GM23338 (cell line): ENCODE measurements at regions not wholly inside any gene's neighbourhood (a gene's known extent, or its start where the extent isn't known, plus 50 kb on each side); places are given as distances from the start of the nearest gene placed in this dataset.

Source experiments
- ATAC-seq: fragments of 200-7000 bp; cut with Tn5 transposase; 3 replicates; pipeline ENCODE4 v1.9.1; 2020
- DNase-seq: peaks from one replicate; pipeline ENCODE4 v3.0.0-alpha.2; 2015; ENCODE audit warnings: low spot score
- H2AFZ ChIP-seq: fragments of 200-600 bp; sonication (generic); 2 replicates; pipeline ENCODE4 v1.8.0; 2016; ENCODE audit warnings: antibody characterized with exemption, mild to moderate bottlenecking, moderate library complexity
- H3F3A ChIP-seq: fragments of 200-600 bp; sonication (generic); replicated peaks from 2 replicates; pipeline ENCODE4 v1.8.0; 2017; ENCODE audit warnings: antibody characterized with exemption, mixed run types, low read depth
- H3K27ac ChIP-seq: fragments of 200-600 bp; sonication (generic); 2 replicates; pipeline ENCODE4 v1.6.1; 2016; ENCODE audit warnings: low read depth
- H3K27me3 ChIP-seq: fragments of 200-600 bp; sonication (generic); 2 replicates; pipeline ENCODE4 v1.8.0; 2016; ENCODE audit warnings: mild to moderate bottlenecking, mixed run types, moderate library complexity; ENCODE audit not compliant: insufficient read depth
- H3K36me3 ChIP-seq: fragments of 200-600 bp; sonication (generic); 2 replicates; pipeline ENCODE4 v1.8.0; 2016; ENCODE audit warnings: mild to moderate bottlenecking; ENCODE audit not compliant: insufficient read depth
- H3K4me1 ChIP-seq: fragments of 200-600 bp; sonication (generic); 2 replicates; pipeline ENCODE4 v1.8.0; 2016; ENCODE audit warnings: mild to moderate bottlenecking, moderate library complexity; ENCODE audit not compliant: insufficient read depth
- H3K4me2 ChIP-seq: fragments of 200-600 bp; sonication (generic); 2 replicates; pipeline ENCODE4 v1.7.1; 2017; ENCODE audit warnings: mixed run types
- H3K4me3 ChIP-seq: fragments of 200-600 bp; sonication (generic); 2 replicates; pipeline ENCODE4 v1.6.1; 2016; ENCODE audit warnings: mixed run types
- H3K79me2 ChIP-seq: fragments of 200-600 bp; sonication (generic); replicated peaks from 2 replicates; pipeline ENCODE4 v1.8.0; 2017; ENCODE audit warnings: mild to moderate bottlenecking; ENCODE audit not compliant: insufficient read depth
- H3K9me2 ChIP-seq: fragments of 200-600 bp; sonication (generic); 2 replicates; pipeline ENCODE4 v1.8.0; 2017; ENCODE audit not compliant: insufficient read depth
- H4K20me1 ChIP-seq: fragments of 200-600 bp; sonication (generic); replicated peaks from 2 replicates; pipeline ENCODE4 v1.8.0; 2017; ENCODE audit warnings: mild to moderate bottlenecking; ENCODE audit not compliant: insufficient read depth
- H3K27ac Mint-ChIP-seq: 2 replicates; pipeline ENCODE4 v1.8.0; 2020; ENCODE audit warnings: inconsistent platforms, mild to moderate bottlenecking, moderate library complexity, mixed read lengths
- H3K27me3 Mint-ChIP-seq: 3 replicates; pipeline ENCODE4 v1.8.0; 2022; ENCODE audit warnings: low read depth, mild to moderate bottlenecking, moderate library complexity, mixed read lengths, inconsistent platforms; ENCODE audit not compliant: insufficient read depth, poor library complexity
- H3K36me3 Mint-ChIP-seq: 3 replicates; pipeline ENCODE4 v1.8.0; 2021; ENCODE audit warnings: low read depth, mild to moderate bottlenecking, inconsistent platforms, moderate library complexity, mixed read lengths
- H3K4me1 Mint-ChIP-seq: 3 replicates; pipeline ENCODE4 v1.8.0; 2020; ENCODE audit warnings: mild to moderate bottlenecking, inconsistent platforms, mixed read lengths
- H3K4me3 Mint-ChIP-seq: 3 replicates; pipeline ENCODE4 v1.8.0; 2021; ENCODE audit warnings: moderate library complexity, mild to moderate bottlenecking, inconsistent platforms, mixed read lengths
- H3K9me3 Mint-ChIP-seq: 3 replicates; pipeline ENCODE4 v1.8.0; 2020; ENCODE audit warnings: moderate library complexity, mild to moderate bottlenecking, inconsistent platforms, mixed read lengths
- CREB1 ChIP-seq: fragments of 250-450 bp; sonication (Bioruptor Pico); IDR thresholded peaks from 2 replicates; pipeline ENCODE4 v1.5.0; 2020; ENCODE audit warnings: low read depth, mild to moderate bottlenecking, moderate library complexity
- CTCF ChIP-seq, 2 experiments: fragments of 200-600 bp in 1 of 2; sonication (generic) in 1 of 2; conservative IDR thresholded peaks; 2 replicates each; pipeline versions ENCODE4 v1.5.1 to v1.6.1; 2016 to 2017; ENCODE audit warnings: antibody characterized with exemption in 2 of 2, low read depth in 2 of 2, mild to moderate bottlenecking in 2 of 2, moderate library complexity in 1 of 2
- EZH2phosphoT487 ChIP-seq: fragments of 200-600 bp; sonication (generic); IDR thresholded peaks from one replicate; pipeline ENCODE4 v1.8.1; 2018; ENCODE audit warnings: antibody characterized with exemption; ENCODE audit not compliant: unreplicated experiment
- STAT1 ChIP-seq: IDR thresholded peaks from one replicate; pipeline ENCODE4 v1.6.1; 2016; ENCODE audit warnings: antibody characterized with exemption; ENCODE audit not compliant: unreplicated experiment
- ZNF462 ChIP-seq: fragments of 250-450 bp; sonication (Bioruptor Pico); IDR thresholded peaks from 2 replicates; pipeline ENCODE4 v1.5.0; 2020; ENCODE audit warnings: mild to moderate bottlenecking, moderate library complexity

- TF ChIP-seq ZNF462 (CRISPR knock-in tag) (no peak), STAT1 (no peak), CTCF (conservative IDR thresholded peaks at IDR 0.05; ENCODE audit: low read depth in 2 of 2) (no peak), EZH2phosphoT487 (no peak)
These were observed 252.9 kb downstream of the MAT2B start (continued) for GRCh38 chr5:163758283-163758711.

DNA sequence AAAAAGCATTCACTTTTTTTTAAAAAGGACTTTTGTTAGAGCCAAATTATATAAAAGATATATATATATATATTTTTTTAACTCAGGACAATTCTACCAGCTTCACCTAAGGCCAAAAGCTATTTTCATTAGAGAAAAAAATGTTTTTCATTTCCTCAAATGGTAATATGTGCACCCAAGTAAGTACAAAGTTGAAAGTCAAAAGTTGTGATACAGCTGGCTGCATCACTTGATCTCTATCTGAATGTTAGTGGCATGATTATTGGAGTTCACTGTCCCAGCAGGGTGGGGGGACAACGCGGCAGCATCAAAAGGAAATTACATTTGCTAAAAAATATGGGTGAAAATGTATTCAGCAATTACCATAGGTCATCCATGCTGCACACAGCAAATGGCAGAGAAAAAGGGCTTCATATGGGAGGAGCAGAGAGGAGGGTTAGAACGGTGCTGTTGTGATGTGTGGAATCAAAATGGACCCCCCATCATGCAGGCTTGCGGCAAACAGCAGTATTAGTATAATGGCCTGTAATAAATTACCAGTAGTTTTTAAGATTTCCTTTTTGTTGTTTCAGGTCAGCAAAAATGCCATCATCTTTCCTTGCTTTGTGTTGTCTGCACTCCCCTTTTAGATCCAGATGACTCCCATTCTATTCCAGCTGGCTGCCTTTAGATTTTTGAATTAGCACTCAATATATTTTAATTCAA is 253.7 kb downstream of the MAT2B start:
- no peaks in the 10 kb centered on the region for H3K9me3 Mint-ChIP-seq
- no peaks in the 10 kb centered on the region for H3K4me1 ChIP-seq

More for the DNA sequence above, 253.7 kb downstream of the MAT2B start:
- no peak overlapping the region for H3K4me3 ChIP-seq
- no peaks in the 10 kb centered on the region for H3K36me3 ChIP-seq
- no peak overlapping the region for H2AFZ ChIP-seq
- H3K4me3 Mint-ChIP-seq = no peak overlapping the region
- H3K27ac Mint-ChIP-seq = peak overlapping the region; percentile 60
- DNase-seq (no peak), ATAC-seq (no peak)
- no peak overlapping the region for H3K27ac ChIP-seq
- H3K27me3 ChIP-seq = no peaks in the 10 kb centered on the region
- no peak overlapping the region for H3K4me2 ChIP-seq
- H3K4me1 Mint-ChIP-seq = no peaks in the 10 kb centered on the region; the same call in 2 of the 3 replicates
- no peaks in the 10 kb centered on the region for H4K20me1 ChIP-seq
- no peaks in the 10 kb centered on the region for H3K27me3 Mint-ChIP-seq
- H3K36me3 Mint-ChIP-seq = no peaks in the 10 kb centered on the region; the same call in 2 of the 3 replicates
- H3F3A ChIP-seq = no peaks in the 10 kb centered on the region
- TF ChIP-seq STAT1 = no peak
- TF ChIP-seq CREB1 (CRISPR knock-in tag) = no peak
- H3K79me2 ChIP-seq = no peaks in the 10 kb centered on the region
- H3K9me2 ChIP-seq = no peaks in the 10 kb centered on the region; the same call in 1 of the 2 replicates
